CD14-positive monocyte (primary cell): ENCODE measurements at regions not wholly inside any gene's neighbourhood (a gene's known extent, or its start where the extent isn't known, plus 50 kb on each side); places are given as distances from the start of the nearest gene placed in this dataset.
A peak's percentile ranks its signal among the peaks of the same experiment; 100 is the strongest.

Experiments used
- DNase-seq, 3 donors: peaks; one replicate each; pipeline ENCODE4 v3.0.0-alpha.2; 2011 to 2022
- H2AFZ ChIP-seq: 2 replicates; pipeline ENCODE4 v1.6.0; 2012; ENCODE audit warnings: mild to moderate bottlenecking, low read depth, low read length, inconsistent platforms; ENCODE audit not compliant: insufficient read depth, poor library complexity, severe bottlenecking
- H3K27ac ChIP-seq, 2 donors: 1 replicate in 1 of 2; 2 replicates in 1 of 2; pipeline ENCODE4 v1.5.1; 2012 to 2013; ENCODE audit warnings: low read length in 2 of 2, control low read depth in 1 of 2, inconsistent platforms in 1 of 2, low read depth in 1 of 2, mild to moderate bottlenecking in 1 of 2
- H3K27me3 ChIP-seq, 2 donors: one replicate each; pipeline versions ENCODE4 v1.6.0 to v1.6.1; 2011 to 2013; ENCODE audit warnings: low read length in 2 of 2; ENCODE audit not compliant: control insufficient read depth in 2 of 2, insufficient read depth in 2 of 2
- H3K36me3 ChIP-seq, 2 donors: replicated peaks in 1 of 2; 1 replicate in 1 of 2; 2 replicates in 1 of 2; pipeline versions ENCODE4 v1.5.1 to v1.6.1; 2012 to 2013; ENCODE audit warnings: low read length in 2 of 2, control low read depth in 1 of 2, inconsistent platforms in 1 of 2, mild to moderate bottlenecking in 1 of 2; ENCODE audit not compliant: insufficient read depth in 2 of 2, control insufficient read depth in 1 of 2
- H3K4me1 ChIP-seq, 2 donors: 1 replicate in 1 of 2; 2 replicates in 1 of 2; pipeline versions ENCODE4 v1.5.1 to v1.6.1; 2012 to 2013; ENCODE audit warnings: low read length in 2 of 2, control low read depth in 1 of 2, inconsistent platforms in 1 of 2, mild to moderate bottlenecking in 1 of 2, moderate library complexity in 1 of 2; ENCODE audit not compliant: insufficient read depth in 2 of 2, control insufficient read depth in 1 of 2
- H3K4me2 ChIP-seq: replicated peaks from 2 replicates; pipeline ENCODE3; 2012; ENCODE audit warnings: low read length, moderate library complexity, mild to moderate bottlenecking; ENCODE audit not compliant: poor library complexity, severe bottlenecking; ENCODE audit errors: extremely low read depth
- H3K4me3 ChIP-seq, 3 experiments: fragments of 200-600 bp in 1 of 3; sonication (generic) in 1 of 3; replicated peaks in 1 of 3; 1 replicate in 2 of 3; 2 replicates in 1 of 3; pipeline ENCODE4 v1.5.1; 2011 to 2013; ENCODE audit warnings: low read length in 3 of 3, mild to moderate bottlenecking in 3 of 3, control low read depth in 2 of 3, low read depth in 2 of 3, inconsistent platforms in 1 of 3, moderate library complexity in 1 of 3
- H3K79me2 ChIP-seq: 2 replicates; pipeline ENCODE4 v1.6.0; 2012; ENCODE audit warnings: mild to moderate bottlenecking, control low read depth, inconsistent platforms, low read length, moderate library complexity; ENCODE audit not compliant: insufficient read depth
- H3K9ac ChIP-seq: 2 replicates; pipeline ENCODE4 v1.6.0; 2017; ENCODE audit warnings: low read length, mild to moderate bottlenecking; ENCODE audit not compliant: insufficient read depth, poor library complexity, severe bottlenecking
- H3K9me3 ChIP-seq, 2 donors: replicated peaks in 1 of 2; 1 replicate in 1 of 2; 2 replicates in 1 of 2; pipeline versions ENCODE4 v1.5.1 to v1.6.1; 2012 to 2013; ENCODE audit warnings: low read length in 2 of 2, control low read depth in 1 of 2; ENCODE audit not compliant: control insufficient read depth in 1 of 2, insufficient read depth in 1 of 2
- H4K20me1 ChIP-seq: 2 replicates; pipeline ENCODE4 v1.6.0; 2012; ENCODE audit warnings: mild to moderate bottlenecking, low read length, control low read depth, moderate library complexity; ENCODE audit not compliant: insufficient read depth
- H3K27ac Mint-ChIP-seq, 7 donors: one replicate each; pipeline ENCODE4 v1.8.0; 2020; ENCODE audit warnings: mild to moderate bottlenecking in 7 of 7, mixed read lengths in 7 of 7, moderate library complexity in 6 of 7, inconsistent platforms in 2 of 7
- H3K27me3 Mint-ChIP-seq, 3 donors: one replicate each; pipeline ENCODE4 v1.8.0; 2021 to 2022; ENCODE audit warnings: low read depth in 3 of 3, mild to moderate bottlenecking in 3 of 3, mixed read lengths in 3 of 3, moderate library complexity in 3 of 3, inconsistent platforms in 1 of 3
- H3K36me3 Mint-ChIP-seq, 2 donors: one replicate each; pipeline ENCODE4 v1.8.0; 2020; ENCODE audit warnings: mixed read lengths in 2 of 2, inconsistent platforms in 1 of 2, mild to moderate bottlenecking in 1 of 2
- H3K4me1 Mint-ChIP-seq: one replicate; pipeline ENCODE4 v1.8.0; 2020; ENCODE audit warnings: mild to moderate bottlenecking, mixed read lengths
- H3K4me3 Mint-ChIP-seq, 2 donors: one replicate each; pipeline ENCODE4 v1.8.0; 2020; ENCODE audit warnings: mild to moderate bottlenecking in 2 of 2, mixed read lengths in 2 of 2, moderate library complexity in 1 of 2
- H3K9me3 Mint-ChIP-seq, 7 donors: one replicate each; pipeline ENCODE4 v1.8.0; 2020 to 2022; ENCODE audit warnings: mixed read lengths in 7 of 7, mild to moderate bottlenecking in 6 of 7, moderate library complexity in 6 of 7, inconsistent platforms in 2 of 7
- CTCF ChIP-seq: fragments of 200-600 bp; IDR thresholded peaks from one replicate; pipeline ENCODE4 v1.8.0; 2022; ENCODE audit warnings: antibody characterized with exemption, mild to moderate bottlenecking
- WGBS: methylation state at CpG from one replicate; pipeline ENCODE4 v1.1.5; 2013; ENCODE audit warnings: missing lambda C conversion rate; ENCODE audit not compliant: insufficient coverage; 5-methylcytosine and 5-hydroxymethylcytosine counted together
- intact Hi-C, 2 donors: fragments of 100-400 bp; cut with micrococcal nuclease; formaldehyde crosslinking; loops; one replicate each; pipeline versions ENCODE4 v1.15.0 to v1.15.1; 2023

- Mint-ChIP-seq H3K4me3 (no peak overlapping the region), H3K27me3 (no peaks in the 10 kb centered on the region), H3K36me3 (no peaks in the 10 kb centered on the region), H3K9me3 (peaks cover 0 to 5% (median 0%) of the 10 kb centered on the region in 7 donors), H3K27ac (no peak overlapping the region), H3K4me1 (peaks cover 10% of the 10 kb centered on the region)
- no peak overlapping the region for H2AFZ ChIP-seq
- no CpG with 5 or more reads among the region's 2 CpGs for WGBS
- no peaks in the 10 kb centered on the region for H3K27me3 ChIP-seq
- peak in 1 of 3 donors; percentile 32 for DNase-seq
- TF ChIP-seq CTCF: no peak
- H3K4me2 ChIP-seq: no peak overlapping the region
- H3K9ac ChIP-seq: no peak overlapping the region
- H3K27ac ChIP-seq: no peak overlapping the region
- no peak overlapping the region for H3K4me3 ChIP-seq
- H3K4me1 ChIP-seq: peaks cover 9% of the 10 kb centered on the region in 2 donors
- no peaks in the 10 kb centered on the region for H4K20me1 ChIP-seq
- peaks cover under 1% of the 10 kb centered on the region for H3K79me2 ChIP-seq
- intact Hi-C loops: no loop called here
- no peaks in the 10 kb centered on the region for H3K9me3 ChIP-seq
- H3K36me3 ChIP-seq: no peaks in the 10 kb centered on the region
Measured at GRCh38 chr2:64757126-64757525, 103.4 kb upstream of the SERTAD2 start.

- no peaks in the 10 kb centered on the region for H3K27me3 Mint-ChIP-seq
- Histone ChIP-seq H3K27ac (no peak overlapping the region), H2AFZ (no peak overlapping the region), H4K20me1 (no peaks in the 10 kb centered on the region), H3K36me3 (no peaks in the 10 kb centered on the region), H3K79me2 (no peaks in the 10 kb centered on the region), H3K4me3 (no peak overlapping the region), H3K9me3 (no peaks in the 10 kb centered on the region), H3K4me2 (no peak overlapping the region), H3K9ac (no peak overlapping the region), H3K4me1 (peaks cover 13% of the 10 kb centered on the region in 2 donors), H3K27me3 (no peaks in the 10 kb centered on the region)
- no peaks in the 10 kb centered on the region for H3K36me3 Mint-ChIP-seq
- 100% methylated on average over 2 of the region's 5 CpGs for whole genome bisulfite sequencing
- peaks cover 0 to 5% (median 0%) of the 10 kb centered on the region in 7 donors for H3K9me3 Mint-ChIP-seq
- no peak for DNase-seq
- TF ChIP-seq CTCF: no peak
- H3K27ac Mint-ChIP-seq: no peak overlapping the region
- H3K4me1 Mint-ChIP-seq: peaks cover 22% of the 10 kb centered on the region
- no peak overlapping the region for H3K4me3 Mint-ChIP-seq
- intact Hi-C loops: no loop called here
Measured at GRCh38 chr2:64760128-64760527, 106.4 kb upstream of the SERTAD2 start.
